Germinal center (tissue), 1 donor: ENCODE measurements at regions not wholly inside any gene's neighbourhood (a gene's known extent, or its start where the extent isn't known, plus 50 kb on each side); places are given as distances from the start of the nearest gene placed in this dataset.

ENCODE experiments used
- DNase-seq: peaks from one replicate; pipeline ENCODE4 v3.0.0; 2012; ENCODE audit warnings: mixed read lengths, low spot score

- no peak for DNase-seq
These were observed 540.5 kb downstream of the SLC4A3 start for GRCh38 chr2:220167956-220168355.

DNA sequence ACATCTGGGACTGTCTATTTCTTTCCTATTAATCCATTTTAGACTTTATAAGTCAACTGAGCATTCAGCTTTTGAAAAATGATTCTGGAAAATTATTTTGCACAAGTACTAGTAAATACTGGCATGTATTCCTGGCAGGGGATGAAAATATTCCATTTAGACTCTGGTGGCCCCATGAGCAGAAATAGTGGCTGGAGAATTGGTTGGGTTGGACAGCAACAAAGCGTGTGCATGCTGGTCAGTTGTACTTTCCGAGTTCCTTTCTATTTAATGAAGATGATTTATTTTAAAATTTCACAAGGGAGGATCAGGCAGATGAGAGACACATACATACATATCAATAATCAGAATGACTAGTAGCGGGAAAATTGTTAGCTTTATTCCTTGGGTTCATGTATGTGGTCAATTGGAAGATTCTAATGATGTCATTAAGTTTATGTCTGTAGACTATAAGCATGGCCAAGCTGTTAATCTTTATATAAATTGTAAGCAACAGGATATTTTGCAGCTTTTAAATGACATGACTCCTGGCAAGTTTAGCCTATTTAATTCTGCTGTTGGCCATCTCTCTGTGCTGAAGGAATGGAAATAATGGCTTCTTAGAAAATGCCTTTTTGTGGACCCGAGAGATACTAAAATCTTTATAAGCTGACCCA lies 541.6 kb downstream of the SLC4A3 start:
- DNase-seq: no peak

GRCh38 chr2:220174826-220175225 lies 547.4 kb downstream of the SLC4A3 start:
- no peak for DNase-seq

DNA sequence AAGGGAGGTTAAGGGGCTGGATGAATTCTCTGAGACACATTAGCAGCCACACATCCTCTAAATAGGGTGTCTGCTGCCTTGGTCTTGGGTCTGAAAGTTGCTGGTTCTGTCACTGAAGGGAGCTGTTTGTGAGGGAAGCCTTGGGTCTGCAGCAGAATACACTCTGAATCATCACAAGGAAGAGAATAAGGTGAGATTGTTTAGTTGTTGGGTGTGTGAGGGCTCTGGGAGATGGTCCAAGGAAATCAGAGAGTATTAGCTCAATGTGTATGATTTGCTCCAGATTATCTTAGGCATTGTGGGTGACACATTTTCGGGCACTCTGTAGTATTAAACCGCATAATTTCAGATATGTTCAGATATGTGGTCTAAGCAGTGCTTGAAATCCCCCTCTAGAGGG lies 548.5 kb downstream of the SLC4A3 start:
- no peak for DNase-seq

GRCh38 chr2:220178991-220179695 lies 551.7 kb downstream of the SLC4A3 start:
- DNase-seq: no peak

DNA sequence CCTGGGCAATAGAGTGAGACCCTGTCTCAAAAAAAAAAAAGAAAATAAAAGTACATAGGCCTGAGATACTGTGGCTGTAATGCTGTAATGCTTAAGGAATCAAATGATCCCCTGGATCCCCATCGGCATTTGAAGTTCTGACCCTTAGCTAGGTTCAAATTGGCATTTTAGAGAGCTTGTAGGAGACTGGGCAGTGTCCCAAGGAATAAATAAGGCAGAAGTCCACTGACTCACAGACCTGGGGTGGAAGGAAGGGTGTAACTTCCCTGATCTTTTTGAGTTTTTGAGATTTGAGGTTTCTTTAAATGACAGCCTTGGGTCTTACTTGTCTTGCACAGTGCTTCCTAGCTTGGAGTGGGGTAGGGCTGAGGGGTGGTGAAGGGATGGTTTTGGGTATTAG lies 553.7 kb downstream of the SLC4A3 start:
- no peak for DNase-seq

- no peak for DNase-seq
These were observed 555.4 kb downstream of the SLC4A3 start for GRCh38 chr2:220182790-220183189.

DNA sequence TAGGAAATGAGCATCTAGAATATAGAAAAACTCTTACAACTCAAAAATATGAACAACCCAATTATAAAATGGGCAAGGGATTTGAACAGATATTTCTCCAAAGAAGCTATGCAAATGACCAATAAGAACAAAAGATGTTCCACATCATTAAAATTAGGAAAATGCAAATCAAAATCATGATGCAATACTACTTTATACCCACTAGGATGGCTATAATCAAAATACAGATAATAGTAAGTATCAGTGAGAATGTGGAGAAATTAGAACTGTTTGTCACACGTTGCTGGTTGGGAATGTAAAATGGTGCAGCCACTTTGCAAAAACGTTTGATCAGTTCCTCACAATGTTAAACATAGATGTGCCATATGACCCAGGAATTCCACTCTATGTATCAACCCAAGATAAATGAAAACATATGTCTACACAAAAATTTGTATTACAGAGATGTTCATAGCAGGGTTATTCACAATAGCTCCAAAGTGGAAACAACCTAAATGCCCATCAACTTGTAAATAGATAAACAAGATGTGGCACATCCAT lies 558.4 kb downstream of the SLC4A3 start:
- DNase-seq: no peak

GRCh38 chr2:220188031-220188430 lies 560.6 kb downstream of the SLC4A3 start:
- no peak for DNase-seq

- DNase-seq: no peak
These were observed 563.6 kb downstream of the SLC4A3 start for GRCh38 chr2:220191031-220191430.

- no peak for DNase-seq
These were observed 564.3 kb downstream of the SLC4A3 start for GRCh38 chr2:220191737-220192136.

DNA sequence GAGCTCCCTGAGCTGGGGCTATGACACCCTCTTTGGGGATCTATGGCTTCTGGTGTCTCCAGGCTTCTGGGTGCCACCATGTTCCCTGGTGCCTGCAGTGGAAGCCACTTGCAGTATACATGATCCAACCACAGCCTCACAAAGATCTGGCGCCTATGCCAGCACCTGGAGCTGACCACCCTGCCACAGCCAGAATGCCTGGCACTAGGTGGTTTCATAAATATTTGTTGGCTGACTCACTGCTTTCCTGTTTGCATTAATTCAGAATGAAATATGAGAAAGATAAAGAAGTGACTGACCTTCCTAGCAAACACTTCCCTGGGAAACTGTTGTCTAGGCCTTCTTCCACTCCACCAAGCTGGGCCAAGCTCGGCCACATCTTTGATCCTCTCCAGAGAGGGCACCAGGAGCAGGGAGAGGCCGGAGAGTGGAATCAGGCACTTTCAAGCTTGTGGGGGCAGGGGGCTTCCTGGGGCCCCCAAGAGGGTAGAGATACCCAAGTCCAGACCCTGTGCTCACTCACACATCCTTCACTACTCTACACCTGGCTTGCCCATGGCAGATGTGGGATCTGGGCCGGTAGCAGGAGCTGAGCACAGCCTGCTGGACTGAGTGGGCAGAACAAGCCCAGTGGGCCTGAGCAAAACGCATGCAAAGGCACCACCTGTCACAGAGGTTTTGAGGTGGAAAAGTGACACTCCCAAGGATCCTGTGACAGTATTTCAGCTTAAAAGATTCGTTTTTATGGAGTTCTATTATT lies 565.7 kb downstream of the SLC4A3 start:
- DNase-seq: no peak

DNA sequence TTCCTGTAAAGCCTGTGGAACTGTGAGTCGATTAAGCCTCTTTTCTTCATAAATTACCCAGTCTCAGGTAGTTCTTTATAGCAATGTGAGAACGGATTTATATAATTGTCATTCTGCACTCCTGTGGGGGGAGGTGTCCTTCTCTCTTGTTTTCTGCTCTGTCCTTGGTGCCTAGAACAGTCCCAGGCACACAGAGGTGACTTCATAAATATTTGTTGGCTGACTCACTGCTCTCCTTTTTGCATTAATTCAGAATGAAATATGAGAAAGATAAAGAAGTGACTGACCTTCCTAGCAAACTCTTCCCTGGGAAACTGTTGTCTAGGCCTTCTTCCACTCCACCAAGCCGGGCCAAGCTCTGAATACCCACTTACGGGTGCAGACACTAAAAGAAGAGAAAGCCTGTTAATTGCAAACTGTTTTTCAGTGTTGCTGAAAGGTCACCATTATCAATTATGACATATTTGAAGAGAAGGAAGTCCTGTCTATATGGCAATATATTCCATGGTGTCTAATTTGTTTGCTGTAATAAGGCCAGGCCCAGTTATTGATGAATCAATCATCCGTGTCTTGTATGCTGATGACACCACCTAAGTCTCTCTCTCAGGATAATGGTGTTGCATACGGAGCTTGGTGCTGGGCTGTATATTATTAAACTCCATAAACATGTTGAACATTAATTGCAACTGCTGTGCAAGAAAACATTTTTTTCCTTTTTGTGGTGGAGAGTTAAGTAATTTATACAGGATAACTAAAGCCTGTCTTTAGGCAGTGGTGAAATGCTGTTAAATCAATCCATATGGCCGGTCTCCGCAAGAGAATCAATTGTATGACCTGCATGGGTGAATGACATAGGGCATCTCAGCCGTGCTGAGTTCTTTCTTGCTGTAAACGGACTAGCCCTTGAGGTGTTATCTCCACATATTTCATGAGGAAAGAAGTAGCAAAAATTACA lies 567.5 kb downstream of the SLC4A3 start:
- no peak for DNase-seq

DNA sequence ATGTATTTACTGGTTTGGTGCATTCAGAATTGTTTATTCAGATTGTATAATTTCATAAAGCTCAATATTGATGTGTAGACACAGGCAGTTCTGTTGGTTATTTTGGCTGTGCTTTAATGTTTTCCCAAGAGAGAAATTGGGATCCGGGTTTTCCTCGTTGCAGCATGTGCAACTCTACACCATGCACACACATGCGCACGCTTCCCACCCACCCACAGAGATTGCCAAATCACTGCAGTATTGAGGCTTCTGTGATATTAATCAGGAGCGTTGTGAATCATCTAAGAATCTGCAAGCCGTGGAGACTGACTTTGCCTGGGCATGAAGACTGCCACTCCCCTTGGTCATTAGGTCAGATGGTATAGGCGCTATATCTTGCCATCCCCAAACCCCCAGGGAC lies 571.5 kb downstream of the SLC4A3 start:
- DNase-seq: no peak

- DNase-seq: no peak
These were observed 574.6 kb downstream of the SLC4A3 start for GRCh38 chr2:220202066-220202465.

DNA sequence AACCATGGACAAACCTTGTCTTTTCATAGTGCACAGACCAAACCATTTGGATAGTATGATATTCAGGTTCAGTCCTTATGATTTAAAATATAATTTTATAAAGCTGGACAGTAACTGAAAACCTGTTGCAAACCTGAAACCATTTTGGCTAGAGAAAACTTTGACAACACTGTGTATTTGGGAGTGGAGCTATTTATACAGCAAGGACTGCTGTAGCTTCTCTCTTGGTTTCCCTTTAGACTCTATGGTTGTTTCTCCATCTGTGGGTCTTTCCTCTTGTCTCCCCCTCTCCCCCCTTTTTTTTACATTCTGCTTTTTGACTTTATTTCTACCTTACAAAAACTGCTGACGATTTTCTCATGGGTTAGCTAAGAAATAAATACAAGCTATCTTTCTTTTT lies 581.7 kb downstream of the SLC4A3 start:
- no peak for DNase-seq

- no peak for DNase-seq
These were observed 582.3 kb downstream of the SLC4A3 start for GRCh38 chr2:220209751-220210150.

- DNase-seq: no peak
These were observed 585.1 kb downstream of the SLC4A3 start for GRCh38 chr2:220212296-220213080.

DNA sequence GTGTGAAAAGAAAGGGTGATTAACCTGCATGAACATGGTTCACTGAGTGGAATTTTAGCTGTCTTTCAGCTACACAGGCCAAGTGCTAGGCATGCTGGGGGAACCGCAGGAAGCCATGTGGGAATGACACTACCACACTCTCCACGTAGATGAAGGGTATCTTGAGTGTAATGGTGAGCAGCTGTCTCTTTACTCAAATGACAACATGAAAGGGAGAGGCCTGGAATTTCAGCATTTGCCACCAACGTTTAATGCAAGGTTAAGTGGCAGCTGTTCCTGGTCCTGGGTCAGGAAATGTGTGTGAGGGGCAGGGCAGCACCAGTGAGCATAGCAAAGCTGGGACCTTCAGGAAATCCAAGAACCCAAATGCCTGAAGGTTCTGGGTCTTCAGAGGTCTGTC lies 588.4 kb downstream of the SLC4A3 start:
- no peak for DNase-seq

- DNase-seq: no peak
These were observed 591.9 kb downstream of the SLC4A3 start for GRCh38 chr2:220219371-220219770.

GRCh38 chr2:220220009-220220408 lies 592.6 kb downstream of the SLC4A3 start:
- DNase-seq: no peak
